Mesodermal cell (in vitro differentiated cells): ENCODE measurements at regions not wholly inside any gene's neighbourhood (a gene's known extent, or its start where the extent isn't known, plus 50 kb on each side); places are given as distances from the start of the nearest gene placed in this dataset.
"Not testable (repeated sequence)": the region's sequence is repeated elsewhere in the genome, so short reads cannot be mapped to it uniquely, and the experiment has no call there.

Experiments used
- H3K27ac ChIP-seq: 2 replicates; pipeline ENCODE4 v1.7.0; 2013; ENCODE audit warnings: mild to moderate bottlenecking, low read depth, low read length, moderate library complexity; ENCODE audit not compliant: severe bottlenecking
- H3K36me3 ChIP-seq: 2 replicates; pipeline ENCODE4 v1.7.1; 2013; ENCODE audit warnings: mild to moderate bottlenecking, low read length, moderate library complexity; ENCODE audit not compliant: control insufficient read depth, insufficient read depth
- H3K4me1 ChIP-seq: one replicate; pipeline ENCODE4 v1.7.1; 2013; ENCODE audit warnings: mild to moderate bottlenecking, low read length; ENCODE audit not compliant: insufficient read depth, control insufficient read depth, poor library complexity, severe bottlenecking
- H3K4me3 ChIP-seq: 2 replicates; pipeline ENCODE4 v1.7.0; 2013; ENCODE audit warnings: low read length, control low read depth, mild to moderate bottlenecking; ENCODE audit not compliant: insufficient read depth, poor library complexity, severe bottlenecking; ENCODE audit errors: extremely low read depth
- H3K9me3 ChIP-seq: 2 replicates; pipeline ENCODE4 v1.7.1; 2013; ENCODE audit warnings: mild to moderate bottlenecking, low read length, moderate library complexity; ENCODE audit not compliant: control insufficient read depth
- WGBS, 2 experiments: methylation state at CpG; one replicate each; pipeline ENCODE4 v1.1.5; 2013; ENCODE audit warnings: missing lambda C conversion rate in 2 of 2; ENCODE audit not compliant: insufficient coverage in 2 of 2; 5-methylcytosine and 5-hydroxymethylcytosine counted together

DNA sequence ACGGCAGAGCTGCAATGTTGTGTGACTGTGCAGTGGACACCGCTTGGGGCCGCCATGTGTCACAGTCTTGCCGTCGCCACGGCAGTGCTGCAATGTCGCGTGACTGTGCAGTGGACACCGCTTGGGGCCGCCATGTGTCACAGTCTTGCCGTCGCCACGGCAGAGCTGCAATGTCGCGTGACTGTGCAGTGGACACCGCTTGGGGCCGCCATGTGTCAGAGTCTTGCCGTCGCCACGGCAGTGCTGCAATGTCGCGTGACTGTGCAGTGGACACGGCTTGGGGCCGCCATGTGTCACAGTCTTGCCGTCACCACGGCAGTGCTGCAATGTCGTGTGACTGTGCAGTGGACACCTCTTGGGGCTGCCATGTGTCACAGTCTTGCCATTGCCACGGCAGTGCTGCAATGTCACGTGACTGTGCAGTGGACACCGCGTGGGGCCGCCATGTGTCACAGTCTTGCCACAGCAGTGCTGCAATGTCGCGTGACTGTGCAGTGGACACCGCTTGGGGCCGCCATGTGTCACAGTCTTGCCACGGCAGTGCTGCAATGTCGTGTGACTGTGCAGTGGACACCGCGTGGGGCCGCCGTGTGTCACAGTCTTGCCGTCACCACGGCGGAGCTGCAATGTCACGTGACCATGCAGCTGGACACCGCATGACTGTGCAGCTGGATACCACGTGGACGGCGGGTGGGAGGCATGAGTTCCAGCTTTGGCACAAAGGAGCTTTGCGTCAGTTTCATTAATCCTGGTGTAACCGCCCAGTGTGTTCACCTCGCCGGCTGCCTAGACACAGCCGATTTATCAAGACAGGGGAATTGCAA is 182.1 kb upstream of the FOXD4L5 start:
- not testable (repeated sequence) for H3K27ac ChIP-seq, H3K4me3 ChIP-seq, H3K36me3 ChIP-seq, H3K4me1 ChIP-seq, H3K9me3 ChIP-seq
- 92 to 94% methylated on average over 37 to 44 of the region's 55 CpGs for whole genome bisulfite sequencing, 2 experiments

DNA sequence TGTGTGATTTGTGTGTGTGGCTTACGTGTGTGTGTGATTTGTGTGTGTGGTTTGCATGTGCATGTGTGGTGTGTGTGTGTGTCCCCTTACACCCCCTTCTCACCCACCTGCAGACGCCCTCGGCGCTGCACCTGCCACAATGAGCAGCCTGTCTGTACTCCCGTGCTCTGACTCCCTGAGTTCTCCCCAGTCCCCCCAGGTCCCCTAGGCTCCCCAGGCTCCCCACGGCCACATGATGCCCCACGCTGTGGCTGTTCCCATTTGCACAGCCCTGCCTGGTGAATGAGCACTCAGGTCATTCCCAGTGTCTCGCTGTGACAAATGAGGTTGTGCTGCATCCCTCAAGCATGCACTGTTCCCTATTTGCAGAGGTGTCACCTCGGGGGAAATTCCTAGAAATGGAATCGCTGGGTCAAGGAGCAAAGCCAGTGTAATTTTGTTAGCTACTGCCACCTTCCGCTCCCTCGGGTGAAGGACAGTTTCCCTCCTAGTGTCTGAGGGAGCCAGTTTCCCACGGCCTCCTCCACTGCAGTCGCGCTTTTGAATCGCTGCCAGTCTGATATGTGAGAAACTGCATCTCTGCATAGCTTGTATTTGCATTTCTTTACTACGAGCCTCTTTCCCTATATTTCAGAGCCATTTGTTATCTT is 180.4 kb upstream of the FOXD4L5 start:
- not testable (repeated sequence) for H3K27ac ChIP-seq
- WGBS, 2 experiments: 74 to 84% methylated on average over 5 to 10 of the region's 17 CpGs

GRCh38 chr9:65462476-65462875 is 177.5 kb upstream of the FOXD4L5 start:
- H3K9me3 ChIP-seq: peaks cover 34% of the 10 kb centered on the region
- H3K4me3 ChIP-seq, H3K36me3 ChIP-seq, H3K27ac ChIP-seq, H3K4me1 ChIP-seq: not testable (repeated sequence)
- WGBS, 2 experiments: 94 to 100% methylated on average over 2 to 8 of the region's 15 CpGs

More for the DNA sequence above, 180.4 kb upstream of the FOXD4L5 start:
- peaks cover 14% of the 10 kb centered on the region for H3K9me3 ChIP-seq
- H3K36me3 ChIP-seq, H3K4me3 ChIP-seq, H3K4me1 ChIP-seq: not testable (repeated sequence)

DNA sequence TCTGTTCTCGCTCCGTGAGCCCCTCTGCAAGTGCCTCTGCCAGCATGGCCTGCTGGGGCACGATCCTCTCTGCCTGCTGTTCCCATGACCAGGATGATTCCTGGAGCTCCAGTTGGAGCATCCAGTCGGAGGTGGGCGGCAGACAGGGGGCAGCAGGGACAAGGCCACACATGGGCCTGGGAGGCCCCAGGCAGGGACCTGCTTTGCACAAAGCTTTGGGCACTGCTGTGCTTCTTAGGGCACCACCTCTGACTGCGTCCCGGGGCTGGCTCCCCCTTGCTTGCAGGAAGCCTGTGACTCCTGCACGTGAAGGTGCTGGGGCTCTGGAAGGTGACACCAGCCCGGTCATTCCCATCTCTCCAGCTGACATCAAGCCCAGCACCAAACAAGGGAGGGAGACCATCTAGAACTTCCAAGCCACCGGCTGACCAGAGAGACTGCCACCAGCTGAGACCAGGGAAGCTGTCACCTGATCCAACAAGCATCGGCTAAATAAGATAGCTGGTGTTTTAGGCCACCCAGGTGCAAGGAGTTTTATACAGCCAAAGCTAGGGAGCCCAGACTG is 174.8 kb upstream of the FOXD4L5 start:
- 74 to 87% methylated on average over 7 to 10 of the region's 11 CpGs for WGBS, 2 experiments
- no peaks in the 10 kb centered on the region for H3K36me3 ChIP-seq
- H3K27ac ChIP-seq: no peak overlapping the region
- no peak overlapping the region for H3K4me3 ChIP-seq
- H3K4me1 ChIP-seq: no peaks in the 10 kb centered on the region
- peaks cover 34% of the 10 kb centered on the region for H3K9me3 ChIP-seq

DNA sequence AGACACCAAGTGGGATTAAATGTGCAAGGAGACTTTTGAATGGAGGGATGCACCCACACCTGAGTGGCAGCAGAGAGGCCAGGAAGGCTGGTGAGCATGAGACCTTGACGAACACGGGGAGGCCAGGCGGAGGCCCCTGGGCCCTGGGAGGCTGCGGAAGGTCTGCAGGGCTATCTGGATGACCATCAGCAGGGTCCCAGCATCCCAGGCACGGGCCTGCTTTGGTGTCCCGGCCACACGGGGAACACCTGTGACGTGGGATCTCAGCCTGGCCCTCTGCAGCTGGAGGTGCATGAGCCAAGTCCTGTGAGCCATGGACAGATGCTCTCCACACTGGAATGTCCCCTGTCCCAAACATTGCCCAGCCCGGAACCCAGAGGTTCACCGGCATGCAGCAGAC is 174.0 kb upstream of the FOXD4L5 start:
- peaks cover 34% of the 10 kb centered on the region for H3K9me3 ChIP-seq
- 85 to 91% methylated on average over 8 of the region's 10 CpGs for WGBS, 2 experiments

GRCh38 chr9:65458465-65458864 is 173.5 kb upstream of the FOXD4L5 start:
- H3K27ac ChIP-seq: no peak overlapping the region
- no peak overlapping the region for H3K4me3 ChIP-seq
- no peaks in the 10 kb centered on the region for H3K4me1 ChIP-seq
- H3K36me3 ChIP-seq: no peaks in the 10 kb centered on the region
- H3K9me3 ChIP-seq: peaks cover 34% of the 10 kb centered on the region
- WGBS, 2 experiments: 83 to 92% methylated on average over 8 to 17 of the region's 20 CpGs

More for the DNA sequence above, 174.0 kb upstream of the FOXD4L5 start:
- Histone ChIP-seq H3K36me3 (no peaks in the 10 kb centered on the region), H3K4me1 (no peaks in the 10 kb centered on the region), H3K4me3 (no peak overlapping the region), H3K27ac (no peak overlapping the region)

DNA sequence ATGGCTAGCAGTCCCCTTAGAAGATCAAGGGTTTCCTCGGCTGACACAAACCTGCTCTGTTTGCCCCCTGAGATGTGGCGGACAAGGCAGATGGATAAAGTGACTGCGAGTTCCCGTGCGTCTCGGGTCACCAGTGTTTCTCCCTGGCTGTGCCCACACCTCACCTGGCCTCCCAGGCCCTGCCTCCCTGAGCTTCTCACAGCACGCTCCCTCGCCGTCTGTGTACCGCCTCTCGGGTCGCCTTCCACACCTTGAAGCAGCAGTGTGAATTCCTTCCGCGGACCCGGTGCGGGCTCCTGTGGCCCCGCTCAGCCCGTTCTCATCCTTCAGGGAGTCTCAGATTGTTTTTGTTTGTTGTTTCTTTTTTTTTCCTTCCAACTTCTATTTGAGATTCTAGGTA is 172.0 kb upstream of the FOXD4L5 start:
- H3K36me3 ChIP-seq, H3K27ac ChIP-seq, H3K4me3 ChIP-seq, H3K4me1 ChIP-seq: not testable (repeated sequence)
- H3K9me3 ChIP-seq: peaks cover 39% of the 10 kb centered on the region
- WGBS, 2 experiments: 89 to 97% methylated on average over 13 to 17 of the region's 18 CpGs

DNA sequence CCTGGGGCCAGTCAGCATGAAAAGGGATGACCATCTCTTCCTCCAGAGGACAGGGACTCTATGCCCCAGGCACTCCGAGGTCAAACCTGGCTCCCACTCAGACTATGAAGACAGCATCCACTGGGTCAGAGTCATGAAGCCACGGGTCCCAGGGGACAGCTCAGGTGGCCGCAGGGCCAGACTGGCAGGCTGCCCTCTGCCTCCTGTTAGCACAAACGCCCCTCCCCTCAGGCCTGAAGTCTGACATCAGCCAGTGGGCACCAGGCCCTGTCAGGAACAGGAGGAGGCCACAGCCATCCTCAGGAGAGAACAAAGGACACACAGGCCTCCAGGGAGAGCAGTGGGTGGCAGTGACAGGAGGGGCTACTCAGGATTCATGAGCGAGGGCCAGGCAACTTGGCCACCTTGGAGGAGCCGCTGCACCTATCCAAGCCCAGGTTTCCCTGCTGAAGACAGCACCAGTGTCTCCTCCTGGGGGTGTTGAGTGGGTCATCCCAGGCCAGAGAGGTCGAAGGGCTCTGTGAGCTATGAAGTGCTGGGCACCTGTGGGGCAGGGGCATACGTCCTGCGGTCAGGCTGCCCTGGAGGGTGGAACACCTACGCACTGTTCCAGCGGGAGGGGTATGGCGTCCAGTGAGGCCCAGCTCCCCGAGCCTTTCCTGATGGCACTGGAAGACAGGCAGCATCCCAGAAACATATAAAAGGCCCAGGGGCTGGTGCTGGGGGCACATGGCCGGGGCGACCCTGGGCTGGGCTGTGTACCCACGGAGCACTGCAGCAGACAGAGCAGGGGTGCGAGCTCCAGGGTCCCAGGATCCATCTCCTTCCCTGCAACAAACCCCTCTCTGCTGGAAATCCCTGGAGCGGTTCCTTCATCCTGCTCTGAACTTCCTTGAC is 171.0 kb upstream of the FOXD4L5 start:
- H3K4me3 ChIP-seq, H3K4me1 ChIP-seq, H3K27ac ChIP-seq, H3K36me3 ChIP-seq: not testable (repeated sequence)
- H3K9me3 ChIP-seq: peaks cover 38% of the 10 kb centered on the region
- 71 to 81% methylated on average over 6 to 9 of the region's 18 CpGs for WGBS, 2 experiments

DNA sequence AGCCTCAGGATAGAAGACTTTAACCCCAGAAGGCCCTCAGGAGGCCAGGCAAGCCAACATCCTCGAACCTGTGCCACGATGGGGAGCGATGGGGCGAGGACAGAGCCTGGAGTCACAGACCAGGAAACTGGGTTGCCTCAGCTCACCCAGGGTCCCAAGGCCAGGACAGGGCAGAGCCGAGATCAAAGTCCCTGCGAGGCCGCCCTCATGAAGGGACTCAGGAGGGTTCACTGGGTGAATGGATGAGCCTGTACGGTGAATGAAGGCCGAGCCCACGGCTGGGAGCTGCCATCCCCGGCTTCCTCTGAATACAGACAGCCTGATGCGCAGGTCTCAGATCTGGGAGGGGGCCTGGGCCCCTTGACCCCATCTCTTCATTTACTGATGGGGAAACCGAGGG is 170.1 kb upstream of the FOXD4L5 start:
- not testable (repeated sequence) for H3K4me3 ChIP-seq, H3K27ac ChIP-seq, H3K4me1 ChIP-seq, H3K36me3 ChIP-seq
- whole genome bisulfite sequencing, 2 experiments: 70 to 82% methylated on average over 6 to 9 of the region's 13 CpGs
- H3K9me3 ChIP-seq: peaks cover 31% of the 10 kb centered on the region

DNA sequence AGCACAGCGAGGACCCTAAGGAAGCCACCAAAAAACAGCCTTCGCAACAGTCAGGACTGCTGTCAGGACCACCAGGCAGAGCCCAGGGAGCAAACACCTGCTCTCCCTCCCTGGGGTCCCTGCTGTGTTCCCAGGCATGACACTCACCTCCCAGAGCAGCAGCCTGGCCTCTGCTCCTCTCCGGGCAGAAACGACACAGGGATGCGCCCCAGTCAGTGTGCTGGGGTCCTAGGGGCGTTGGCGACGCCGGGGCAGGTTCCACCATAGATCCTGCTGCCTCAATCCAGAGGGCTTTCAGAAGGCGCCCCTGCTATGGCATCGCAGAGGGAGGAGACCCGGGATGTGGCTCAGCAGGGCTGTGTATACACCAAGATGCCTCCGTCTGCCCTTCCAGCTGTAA is 169.7 kb upstream of the FOXD4L5 start:
- not testable (repeated sequence) for H3K4me1 ChIP-seq, H3K27ac ChIP-seq, H3K4me3 ChIP-seq, H3K36me3 ChIP-seq
- WGBS, 2 experiments: 67 to 70% methylated on average over 10 to 12 of the region's 13 CpGs
- peaks cover 27% of the 10 kb centered on the region for H3K9me3 ChIP-seq
